SJCRH30 (cell line): ENCODE measurements at regions not wholly inside any gene's neighbourhood (a gene's known extent, or its start where the extent isn't known, plus 50 kb on each side); places are given as distances from the start of the nearest gene placed in this dataset.
"Not testable (repeated sequence)": the region's sequence is repeated elsewhere in the genome, so short reads cannot be mapped to it uniquely, and the experiment has no call there.

ENCODE experiments used
- DNase-seq, 2 experiments: peaks; one replicate each; pipeline ENCODE4 v3.0.0-alpha.2; 2015 to 2020
- H3K27ac ChIP-seq: fragments of 250-450 bp; sonication (Bioruptor Pico); 2 replicates; pipeline ENCODE4 v1.5.1; 2020; ENCODE audit warnings: mild to moderate bottlenecking, moderate library complexity
- H3K27me3 ChIP-seq: fragments of 250-450 bp; sonication (Bioruptor Pico); 2 replicates; pipeline ENCODE4 v1.5.1; 2020; ENCODE audit warnings: mild to moderate bottlenecking, moderate library complexity
- H3K36me3 ChIP-seq: fragments of 250-450 bp; sonication (Bioruptor Pico); 2 replicates; pipeline ENCODE4 v1.5.1; 2020; ENCODE audit warnings: mild to moderate bottlenecking, moderate library complexity
- H3K4me1 ChIP-seq: fragments of 250-450 bp; sonication (Bioruptor Pico); 2 replicates; pipeline ENCODE4 v1.5.1; 2020; ENCODE audit warnings: mild to moderate bottlenecking, moderate library complexity
- H3K4me3 ChIP-seq: fragments of 250-450 bp; sonication (Bioruptor Pico); 2 replicates; pipeline ENCODE4 v1.5.1; 2020; ENCODE audit warnings: mild to moderate bottlenecking, moderate library complexity
- H3K9me3 ChIP-seq: fragments of 250-450 bp; sonication (Bioruptor Pico); replicated peaks from 2 replicates; pipeline ENCODE4 v1.5.1; 2020; ENCODE audit warnings: mild to moderate bottlenecking, moderate library complexity

- H3K4me3 ChIP-seq = no peak overlapping the region
- no peaks in the 10 kb centered on the region for H3K36me3 ChIP-seq
- no peaks in the 10 kb centered on the region for H3K4me1 ChIP-seq
- H3K27me3 ChIP-seq = no peaks in the 10 kb centered on the region
- no peak overlapping the region for H3K27ac ChIP-seq
- no peak for DNase-seq
- no peaks in the 10 kb centered on the region for H3K9me3 ChIP-seq
Measured at GRCh38 chr3:30523366-30523765, 83.0 kb upstream of the TGFBR2 start.

- H3K4me1 ChIP-seq = no peaks in the 10 kb centered on the region
- H3K27me3 ChIP-seq = no peaks in the 10 kb centered on the region
- H3K4me3 ChIP-seq = no peak overlapping the region
- H3K36me3 ChIP-seq = no peaks in the 10 kb centered on the region
- no peak for DNase-seq
- no peaks in the 10 kb centered on the region for H3K9me3 ChIP-seq
- H3K27ac ChIP-seq = no peak overlapping the region
Measured at GRCh38 chr3:30524357-30525040, 81.9 kb upstream of the TGFBR2 start.

- DNase-seq = no peak
- no peak overlapping the region for H3K27ac ChIP-seq
- no peaks in the 10 kb centered on the region for H3K36me3 ChIP-seq
Measured at GRCh38 chr3:30526031-30526430, 80.4 kb upstream of the TGFBR2 start.

GRCh38 chr3:30527186-30527585 is 79.2 kb upstream of the TGFBR2 start:
- H3K4me3 ChIP-seq = no peak overlapping the region
- no peak for DNase-seq
- H3K27me3 ChIP-seq = no peaks in the 10 kb centered on the region
- H3K4me1 ChIP-seq = no peaks in the 10 kb centered on the region
- no peaks in the 10 kb centered on the region for H3K36me3 ChIP-seq
- no peak overlapping the region for H3K27ac ChIP-seq
- H3K9me3 ChIP-seq = no peaks in the 10 kb centered on the region

More at GRCh38 chr3:30526031-30526430, 80.4 kb upstream of the TGFBR2 start:
- Histone ChIP-seq H3K9me3 (no peaks in the 10 kb centered on the region), H3K27me3 (no peaks in the 10 kb centered on the region), H3K4me1 (no peaks in the 10 kb centered on the region), H3K4me3 (no peak overlapping the region)

- Histone ChIP-seq H3K4me1 (no peaks in the 10 kb centered on the region), H3K9me3 (no peaks in the 10 kb centered on the region), H3K4me3 (no peak overlapping the region), H3K27ac (no peak overlapping the region), H3K27me3 (no peaks in the 10 kb centered on the region), H3K36me3 (no peaks in the 10 kb centered on the region)
- no peak for DNase-seq
Measured at GRCh38 chr3:30527720-30528119, 78.7 kb upstream of the TGFBR2 start.

DNA sequence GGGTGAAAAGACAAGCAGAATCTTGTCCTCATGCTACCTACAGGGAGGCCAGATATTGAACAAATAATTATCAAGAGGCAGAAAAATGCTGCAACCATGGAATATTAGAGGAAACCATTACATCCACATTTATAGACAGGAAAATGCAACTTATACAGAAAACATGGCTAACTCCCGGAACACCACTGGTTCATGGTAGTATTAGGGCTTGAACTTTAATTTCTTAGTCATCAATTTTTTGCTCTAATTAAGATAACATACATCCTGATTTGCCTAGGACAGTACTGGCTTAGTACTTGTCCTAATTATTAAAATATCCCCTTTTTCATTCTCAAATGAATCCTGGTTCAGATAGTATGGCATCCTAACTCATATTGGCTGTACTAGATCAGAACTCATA is 76.3 kb upstream of the TGFBR2 start:
- Histone ChIP-seq H3K4me3 (no peak overlapping the region), H3K27me3 (no peaks in the 10 kb centered on the region), H3K9me3 (no peaks in the 10 kb centered on the region), H3K36me3 (no peaks in the 10 kb centered on the region), H3K4me1 (no peaks in the 10 kb centered on the region), H3K27ac (no peak overlapping the region)
- no peak for DNase-seq

DNA sequence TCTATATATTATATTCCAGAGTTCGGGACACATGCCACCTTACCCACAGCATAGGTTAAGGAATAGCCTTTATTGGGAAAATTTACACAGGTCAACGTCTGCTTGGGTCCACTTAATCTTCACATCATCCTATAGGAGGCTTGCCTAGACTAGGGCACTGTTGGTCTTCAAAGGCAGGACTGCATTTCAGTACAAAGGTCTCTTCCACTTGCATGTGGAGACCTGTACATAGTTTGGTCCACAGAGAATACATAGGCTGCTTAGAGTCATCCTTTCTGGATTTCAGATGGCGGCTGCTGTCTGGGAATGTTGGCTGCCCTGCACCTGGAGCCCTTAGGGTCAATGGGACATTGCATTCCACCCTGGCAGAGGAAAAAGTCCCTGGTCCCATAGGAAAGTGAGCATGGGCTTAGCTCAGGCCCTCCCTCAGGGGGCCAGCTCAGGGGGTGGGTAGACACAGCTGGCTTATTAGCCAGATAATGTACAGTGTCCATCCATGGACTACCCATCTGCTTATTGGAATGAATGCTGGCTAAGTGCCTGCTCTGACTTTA is 75.3 kb upstream of the TGFBR2 start:
- Histone ChIP-seq H3K4me1 (no peaks in the 10 kb centered on the region), H3K9me3 (no peaks in the 10 kb centered on the region), H3K36me3 (no peaks in the 10 kb centered on the region), H3K4me3 (no peak overlapping the region), H3K27me3 (no peaks in the 10 kb centered on the region), H3K27ac (no peak overlapping the region)
- peak in 1 of 2 experiments; percentile 15 for DNase-seq

DNA sequence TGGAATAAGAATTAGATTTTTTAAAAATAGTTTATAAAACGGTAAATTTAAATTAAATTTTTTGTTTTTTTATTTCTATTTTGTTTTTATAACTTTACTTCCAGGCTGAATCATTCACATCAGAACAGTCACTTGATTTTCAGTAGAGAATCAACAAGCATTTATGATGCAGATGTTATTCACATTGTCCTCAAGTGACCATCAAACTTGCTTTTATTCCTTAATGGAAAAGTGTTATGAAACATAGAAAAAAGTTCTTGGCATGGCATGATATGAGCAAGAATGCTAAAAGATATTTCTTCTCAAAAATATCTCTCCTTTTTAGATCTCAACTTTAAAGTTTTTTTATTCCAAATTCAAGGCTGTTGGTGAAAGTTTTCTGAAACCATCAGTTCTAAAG is 70.9 kb upstream of the TGFBR2 start:
- no peak for DNase-seq
- no peak overlapping the region for H3K27ac ChIP-seq
- no peak overlapping the region for H3K4me3 ChIP-seq
- no peaks in the 10 kb centered on the region for H3K27me3 ChIP-seq
- H3K9me3 ChIP-seq = no peaks in the 10 kb centered on the region
- no peaks in the 10 kb centered on the region for H3K36me3 ChIP-seq
- H3K4me1 ChIP-seq = peaks cover 13% of the 10 kb centered on the region; the same call in 1 of the 2 replicates

DNA sequence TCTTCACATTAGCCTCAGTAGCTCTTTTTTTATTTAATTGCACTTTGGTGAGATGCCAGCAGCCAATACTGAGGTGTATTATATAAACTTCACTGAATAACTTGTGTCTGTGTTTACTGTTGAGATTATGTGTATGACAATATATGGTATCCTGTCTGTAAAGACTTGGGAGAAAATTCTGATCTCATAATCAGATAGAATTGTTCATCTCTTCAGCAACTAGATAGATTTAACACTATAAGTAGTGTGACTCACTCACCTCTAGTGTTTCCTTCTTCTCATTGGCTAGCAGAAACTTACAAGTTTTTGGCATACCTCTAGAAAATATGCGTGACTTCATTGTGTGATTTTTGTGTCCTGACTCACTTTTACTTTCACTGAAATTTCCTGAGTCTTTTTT is 67.6 kb upstream of the TGFBR2 start:
- Histone ChIP-seq H3K36me3 (no peaks in the 10 kb centered on the region), H3K4me1 (peaks cover 13% of the 10 kb centered on the region), H3K27ac (peak overlapping the region; percentile 13; the same call in 1 of the 2 replicates), H3K9me3 (no peaks in the 10 kb centered on the region), H3K4me3 (no peak overlapping the region), H3K27me3 (no peaks in the 10 kb centered on the region)
- no peak for DNase-seq

DNA sequence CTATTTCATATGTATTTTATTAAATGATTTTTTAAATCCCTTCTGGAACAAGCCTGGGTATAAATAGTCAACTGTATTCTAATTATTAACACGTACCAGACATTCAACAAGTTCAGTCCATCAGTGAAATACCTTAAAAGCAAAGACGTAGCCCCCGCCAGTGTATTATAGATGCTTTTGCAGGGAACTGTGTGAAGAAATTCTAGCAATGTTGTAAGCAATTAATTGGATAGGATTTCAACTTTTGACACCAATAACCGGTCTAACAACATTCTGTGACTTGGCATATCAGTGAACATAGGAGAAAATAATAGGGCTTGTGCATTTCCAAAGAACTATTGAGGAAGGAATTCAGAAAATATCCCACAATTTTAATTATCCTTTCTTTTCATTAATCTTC is 67.2 kb upstream of the TGFBR2 start:
- Histone ChIP-seq H3K4me1 (peaks cover 15% of the 10 kb centered on the region), H3K4me3 (no peak overlapping the region), H3K27me3 (no peaks in the 10 kb centered on the region), H3K36me3 (no peaks in the 10 kb centered on the region), H3K27ac (peak overlapping the region; percentile 13; the same call in 1 of the 2 replicates), H3K9me3 (no peaks in the 10 kb centered on the region)
- no peak for DNase-seq

- no peak for DNase-seq
- Histone ChIP-seq H3K27me3 (no peaks in the 10 kb centered on the region), H3K36me3 (no peaks in the 10 kb centered on the region), H3K4me3 (no peak overlapping the region), H3K4me1 (peaks cover 20% of the 10 kb centered on the region), H3K9me3 (no peaks in the 10 kb centered on the region), H3K27ac (no peak overlapping the region)
Measured at GRCh38 chr3:30539772-30540171, 66.6 kb upstream of the TGFBR2 start.

- H3K9me3 ChIP-seq, H3K27me3 ChIP-seq, H3K4me3 ChIP-seq, H3K27ac ChIP-seq, H3K36me3 ChIP-seq: not testable (repeated sequence)
- peaks cover 20% of the 10 kb centered on the region for H3K4me1 ChIP-seq
- DNase-seq = peak in 1 of 2 experiments; percentile 19
Measured at GRCh38 chr3:30541156-30541555, 65.2 kb upstream of the TGFBR2 start.

DNA sequence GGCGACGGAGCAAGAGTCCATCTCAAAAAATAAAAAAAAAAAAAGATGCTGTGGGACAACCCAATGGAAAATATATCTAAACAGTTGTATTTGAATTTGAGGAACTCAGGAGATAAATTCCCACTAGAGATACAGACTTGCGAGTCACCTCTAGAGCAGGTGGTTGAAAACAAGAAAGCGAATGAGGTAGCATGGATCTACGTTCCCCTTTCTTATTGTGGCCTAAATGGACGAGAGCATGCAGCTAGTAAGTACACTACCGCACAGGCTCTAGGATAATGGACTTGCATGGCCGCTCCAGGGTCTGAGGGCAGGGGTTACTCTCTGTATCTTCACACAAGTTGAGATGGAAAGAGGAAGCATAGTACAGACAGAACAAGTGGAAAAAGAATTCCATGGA is 63.5 kb upstream of the TGFBR2 start:
- no peaks in the 10 kb centered on the region for H3K36me3 ChIP-seq

GRCh38 chr3:30544812-30545211 is 61.6 kb upstream of the TGFBR2 start:
- Histone ChIP-seq H3K27ac (no peak overlapping the region), H3K4me1 (peaks cover 8% of the 10 kb centered on the region), H3K4me3 (no peak overlapping the region), H3K27me3 (no peaks in the 10 kb centered on the region), H3K9me3 (no peaks in the 10 kb centered on the region), H3K36me3 (no peaks in the 10 kb centered on the region)
- DNase-seq = no peak

More for the DNA sequence above, 63.5 kb upstream of the TGFBR2 start:
- Histone ChIP-seq H3K4me1 (peaks cover 20% of the 10 kb centered on the region), H3K27ac (no peak overlapping the region), H3K4me3 (no peak overlapping the region), H3K27me3 (no peaks in the 10 kb centered on the region), H3K9me3 (no peaks in the 10 kb centered on the region)
- DNase-seq = no peak

DNA sequence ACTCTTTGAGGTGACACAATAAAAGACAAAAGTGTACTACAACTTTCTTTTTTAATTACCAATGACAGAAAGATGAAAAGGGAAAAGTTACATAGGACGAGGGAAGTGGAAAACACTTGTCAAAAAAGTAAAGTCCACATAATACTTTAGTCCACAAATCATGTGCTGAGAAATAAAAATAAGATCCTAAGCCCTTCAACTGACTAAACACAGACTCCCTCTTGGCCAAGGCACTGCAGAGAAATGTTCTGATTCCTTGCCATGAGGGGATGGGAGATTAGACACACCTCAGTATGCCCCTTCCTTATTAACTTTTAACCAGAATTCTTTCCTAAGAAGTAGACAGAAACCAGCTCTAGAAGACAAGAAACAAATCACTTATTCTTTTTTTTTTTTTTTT is 59.5 kb upstream of the TGFBR2 start:
- no peaks in the 10 kb centered on the region for H3K27me3 ChIP-seq

GRCh38 chr3:30547716-30548115 is 58.7 kb upstream of the TGFBR2 start:
- H3K36me3 ChIP-seq = no peaks in the 10 kb centered on the region
- H3K9me3 ChIP-seq = no peaks in the 10 kb centered on the region
- H3K4me1 ChIP-seq = peaks cover 18% of the 10 kb centered on the region
- H3K27me3 ChIP-seq = no peaks in the 10 kb centered on the region
- H3K4me3 ChIP-seq = no peak overlapping the region
- no peak overlapping the region for H3K27ac ChIP-seq
- DNase-seq = no peak

More for the DNA sequence above, 59.5 kb upstream of the TGFBR2 start:
- no peaks in the 10 kb centered on the region for H3K36me3 ChIP-seq
- no peak overlapping the region for H3K27ac ChIP-seq
- H3K9me3 ChIP-seq = no peaks in the 10 kb centered on the region
- H3K4me1 ChIP-seq = peaks cover 18% of the 10 kb centered on the region
- DNase-seq = no peak
- no peak overlapping the region for H3K4me3 ChIP-seq
